Ishikawa (cell line): ENCODE measurements at regions not wholly inside any gene's neighbourhood (a gene's known extent, or its start where the extent isn't known, plus 50 kb on each side); places are given as distances from the start of the nearest gene placed in this dataset.

Experiments
- EP300 ChIP-seq: IDR thresholded peaks from 2 replicates; pipeline ENCODE4 v1.6.1; 2012; ENCODE audit warnings: borderline replicate concordance
- ZBTB7A ChIP-seq: IDR thresholded peaks from 2 replicates; pipeline ENCODE4 v1.6.1; 2012; ENCODE audit warnings: low read depth
- TF ChIP-seq, protein P1 (sequence below): IDR thresholded peaks from 2 replicates; pipeline ENCODE4 v1.6.1; 2012

DNA sequence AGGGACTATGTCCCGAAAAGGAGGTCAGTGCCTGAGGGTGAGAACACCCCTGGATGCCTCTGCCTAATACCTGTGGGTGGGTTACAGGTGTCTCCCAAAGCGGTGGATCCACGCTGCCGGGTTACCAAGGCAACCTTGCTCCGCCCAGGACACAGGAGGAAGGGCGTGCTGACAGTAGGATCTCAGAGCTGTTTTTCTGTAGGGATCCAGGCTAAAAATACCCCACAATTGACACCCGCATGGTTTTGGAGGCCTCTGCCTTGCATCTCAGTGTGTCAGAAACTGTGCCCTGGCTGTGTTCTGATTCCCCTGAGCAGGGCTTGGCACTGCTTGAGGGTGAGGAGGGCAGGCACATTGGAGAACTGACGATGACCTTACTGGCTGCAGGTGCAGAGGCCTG, 118.0 kb downstream of the IER5 start:
- TF ChIP-seq EP300 (no peak), ZBTB7A (no peak)
- TF ChIP-seq, protein P1, sequence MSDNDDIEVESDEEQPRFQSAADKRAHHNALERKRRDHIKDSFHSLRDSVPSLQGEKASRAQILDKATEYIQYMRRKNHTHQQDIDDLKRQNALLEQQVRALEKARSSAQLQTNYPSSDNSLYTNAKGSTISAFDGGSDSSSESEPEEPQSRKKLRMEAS, result no peak
